Cardiac fibroblast (primary cell): ENCODE measurements at regions not wholly inside any gene's neighbourhood (a gene's known extent, or its start where the extent isn't known, plus 50 kb on each side); places are given as distances from the start of the nearest gene placed in this dataset.

ENCODE experiments used
- DNase-seq, 2 donors: peaks; one replicate each; pipeline versions ENCODE4 v3.0.0 to v3.0.0-alpha.2; 2010; ENCODE audit warnings: low read depth in 2 of 2
- H3K4me3 ChIP-seq, 2 donors: replicated peaks in 1 of 2; 1 replicate in 1 of 2; 2 replicates in 1 of 2; pipeline ENCODE4 v1.5.1; 2011; ENCODE audit warnings: low read depth in 2 of 2, low read length in 2 of 2, mild to moderate bottlenecking in 2 of 2, moderate library complexity in 1 of 2
- TF ChIP-seq, protein P1 (sequence below): IDR thresholded peaks from one replicate; pipeline ENCODE4 v1.5.1; 2011; ENCODE audit warnings: low read depth, mild to moderate bottlenecking, low read length, inconsistent platforms

DNA sequence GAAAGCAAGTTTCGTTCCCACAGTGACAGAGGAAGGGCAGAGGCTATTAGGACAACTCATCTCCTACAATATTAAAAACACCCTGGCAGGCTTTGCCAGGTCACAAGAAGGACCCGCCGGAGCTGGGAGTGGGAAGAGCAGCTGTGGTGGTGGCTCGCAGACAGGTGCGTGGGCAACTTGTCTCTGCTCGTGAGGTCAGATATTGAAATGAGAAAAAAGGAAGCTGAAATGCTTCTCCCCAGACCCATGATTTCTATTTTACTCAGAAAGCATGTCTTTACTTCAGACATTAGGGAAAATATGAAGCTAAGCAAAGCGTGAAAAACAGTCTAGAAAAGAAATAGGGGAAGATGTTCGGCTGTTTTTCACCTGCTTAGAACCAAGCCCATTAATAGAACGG lies 166.3 kb upstream of the EEF1E1 start:
- no peak for DNase-seq
- TF ChIP-seq, protein P1, sequence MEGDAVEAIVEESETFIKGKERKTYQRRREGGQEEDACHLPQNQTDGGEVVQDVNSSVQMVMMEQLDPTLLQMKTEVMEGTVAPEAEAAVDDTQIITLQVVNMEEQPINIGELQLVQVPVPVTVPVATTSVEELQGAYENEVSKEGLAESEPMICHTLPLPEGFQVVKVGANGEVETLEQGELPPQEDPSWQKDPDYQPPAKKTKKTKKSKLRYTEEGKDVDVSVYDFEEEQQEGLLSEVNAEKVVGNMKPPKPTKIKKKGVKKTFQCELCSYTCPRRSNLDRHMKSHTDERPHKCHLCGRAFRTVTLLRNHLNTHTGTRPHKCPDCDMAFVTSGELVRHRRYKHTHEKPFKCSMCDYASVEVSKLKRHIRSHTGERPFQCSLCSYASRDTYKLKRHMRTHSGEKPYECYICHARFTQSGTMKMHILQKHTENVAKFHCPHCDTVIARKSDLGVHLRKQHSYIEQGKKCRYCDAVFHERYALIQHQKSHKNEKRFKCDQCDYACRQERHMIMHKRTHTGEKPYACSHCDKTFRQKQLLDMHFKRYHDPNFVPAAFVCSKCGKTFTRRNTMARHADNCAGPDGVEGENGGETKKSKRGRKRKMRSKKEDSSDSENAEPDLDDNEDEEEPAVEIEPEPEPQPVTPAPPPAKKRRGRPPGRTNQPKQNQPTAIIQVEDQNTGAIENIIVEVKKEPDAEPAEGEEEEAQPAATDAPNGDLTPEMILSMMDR: no peak

DNA sequence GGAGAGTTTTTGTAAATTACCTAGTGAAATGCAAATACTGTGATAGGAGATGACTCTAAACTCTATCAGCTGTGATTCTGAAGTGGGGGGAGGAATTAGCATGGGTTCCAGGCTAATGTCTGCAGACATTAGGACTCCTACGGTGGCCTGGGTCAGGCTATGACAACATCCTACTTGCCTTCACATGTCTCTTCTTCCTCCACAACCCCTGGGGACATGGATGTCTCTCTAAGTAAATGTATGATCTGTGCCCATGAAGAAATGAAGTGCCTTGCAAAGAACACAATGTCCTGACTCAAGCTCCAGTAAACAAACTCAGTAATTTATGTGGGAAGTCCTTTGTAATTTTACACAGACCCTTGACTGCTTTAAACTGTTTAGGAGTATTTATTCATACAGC lies 165.8 kb upstream of the EEF1E1 start:
- TF ChIP-seq, protein P1: no peak
- no peak for DNase-seq

More for the DNA sequence above, 166.3 kb upstream of the EEF1E1 start:
- no peak overlapping the region for H3K4me3 ChIP-seq

DNA sequence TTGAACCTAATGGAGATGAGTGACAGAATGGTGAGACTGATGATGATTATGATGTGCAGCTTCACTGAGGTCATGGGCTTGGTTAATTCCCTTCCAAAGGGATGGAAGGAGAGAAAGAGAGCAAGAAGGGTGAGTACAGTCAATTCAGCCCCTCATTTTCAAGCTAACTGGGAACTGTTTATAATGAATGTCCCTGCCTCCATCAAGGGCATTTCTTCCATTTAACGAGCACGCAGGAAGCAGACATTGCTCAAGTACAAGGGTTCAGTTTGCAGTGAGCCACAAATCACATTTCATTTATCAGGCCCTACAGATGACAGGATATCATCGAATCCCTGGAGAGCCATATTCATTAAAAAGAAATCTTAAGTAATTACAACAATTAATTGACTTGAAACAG lies 158.3 kb upstream of the EEF1E1 start:
- DNase-seq: no peak

More for the DNA sequence above, 165.8 kb upstream of the EEF1E1 start:
- H3K4me3 ChIP-seq: no peak overlapping the region

DNA sequence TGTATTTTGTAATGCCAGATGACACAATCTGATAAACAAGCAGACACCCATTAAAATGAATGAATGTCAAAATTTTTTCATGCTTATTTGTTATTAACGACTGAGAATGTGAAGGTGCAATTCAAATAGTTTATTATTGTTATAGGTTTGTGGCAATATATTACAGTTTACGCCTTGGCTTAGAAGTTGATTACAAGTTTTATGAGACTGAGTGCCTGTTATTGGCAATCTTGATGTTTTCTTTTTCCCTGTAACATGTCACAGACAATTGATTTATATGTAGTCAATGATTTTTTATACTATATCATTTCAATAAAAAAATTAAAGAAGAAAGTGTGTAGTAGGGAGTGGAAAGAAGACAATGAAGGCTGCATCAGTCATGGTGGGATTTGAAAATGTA lies 144.1 kb upstream of the EEF1E1 start:
- TF ChIP-seq, protein P1: no peak
- DNase-seq: no peak
- no peak overlapping the region for H3K4me3 ChIP-seq

More for the DNA sequence above, 158.3 kb upstream of the EEF1E1 start:
- H3K4me3 ChIP-seq: no peak overlapping the region
- TF ChIP-seq, protein P1: no peak

DNA sequence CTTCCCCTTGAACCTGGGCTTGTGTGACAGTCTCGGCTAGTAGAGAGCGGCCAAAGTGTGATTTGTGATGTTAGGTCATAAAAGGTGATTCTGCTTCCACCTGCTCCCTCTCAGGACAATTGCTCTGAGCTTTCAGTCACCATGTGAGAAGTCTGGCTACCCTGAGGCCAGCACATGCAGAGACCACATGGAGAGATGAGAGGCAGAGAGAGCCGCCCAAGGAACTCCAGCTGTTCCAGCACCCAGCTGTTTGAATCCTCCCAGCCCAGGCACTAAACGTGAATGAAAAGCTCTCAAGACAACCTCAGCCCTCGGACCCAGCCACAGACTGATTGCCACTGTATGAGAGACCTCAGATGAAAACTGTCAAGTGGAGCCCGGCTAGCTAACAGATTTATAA lies 143.4 kb upstream of the EEF1E1 start:
- DNase-seq: no peak
- H3K4me3 ChIP-seq: no peak overlapping the region
- TF ChIP-seq, protein P1: no peak

DNA sequence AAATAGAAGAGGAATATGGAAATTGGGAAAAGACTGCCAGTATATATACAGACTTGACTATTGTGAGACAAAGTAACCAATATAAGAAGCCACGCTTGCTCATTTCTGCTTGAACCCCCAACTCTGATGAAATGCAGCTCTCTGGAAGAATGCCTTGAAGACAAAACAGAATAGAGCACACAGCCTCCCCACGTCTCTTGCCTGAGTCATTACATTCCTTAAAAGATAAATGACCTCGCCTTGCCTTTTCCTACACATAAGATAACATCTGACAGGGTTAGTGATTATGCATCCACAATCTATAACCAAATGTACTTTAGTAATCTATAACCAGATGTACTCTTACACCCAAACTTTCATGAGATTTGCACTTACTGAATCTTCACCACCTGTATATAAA lies 141.1 kb upstream of the EEF1E1 start:
- DNase-seq: peak; percentile 7 to 31
- TF ChIP-seq, protein P1: no peak
- H3K4me3 ChIP-seq: no peak overlapping the region

DNA sequence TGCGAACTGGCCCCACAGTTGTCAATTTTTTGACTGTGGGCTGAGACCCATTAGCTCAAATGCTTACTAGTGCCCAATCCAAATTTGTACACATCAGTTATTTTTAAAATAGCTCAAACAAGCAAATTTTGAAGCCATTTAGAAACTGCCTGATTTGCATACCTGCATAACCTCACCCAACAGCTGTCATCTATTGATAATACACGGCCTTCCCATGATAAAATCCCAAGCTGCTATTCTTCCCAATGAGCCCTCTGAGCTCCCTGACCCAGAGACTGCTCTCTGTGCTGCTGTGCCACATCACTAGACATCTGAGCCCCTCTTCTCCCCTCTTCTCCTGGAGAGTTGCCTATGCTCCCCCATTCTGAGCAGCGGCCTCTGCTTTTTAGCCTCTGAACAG lies 140.5 kb upstream of the EEF1E1 start:
- H3K4me3 ChIP-seq: no peak overlapping the region
- TF ChIP-seq, protein P1: no peak
- DNase-seq: no peak
